ENCODE measurements at regions not wholly inside any gene's neighbourhood (a gene's known extent, or its start where the extent isn't known, plus 50 kb on each side); places are given as distances from the start of the nearest gene placed in this dataset.

GRCh38 chr22:44578110-44578457 lies 80.1 kb upstream of the RTL6 start:
- no peak for TF ChIP-seq CTCF (IDR thresholded peaks at IDR 0.05)
- TF ChIP-seq ZFX (IDR thresholded peaks at IDR 0.05; ENCODE audit: borderline replicate concordance) = no peak
- no peak overlapping the region for H3K27ac ChIP-seq

GRCh38 chr22:44577391-44578109 lies 79.5 kb upstream of the RTL6 start:
- TF ChIP-seq CTCF (IDR thresholded peaks at IDR 0.05) (no peak), ZFX (IDR thresholded peaks at IDR 0.05; ENCODE audit: borderline replicate concordance) (no peak)
- no peak overlapping the region for H3K27ac ChIP-seq

- H3K27ac ChIP-seq = no peak overlapping the region
- TF ChIP-seq ZFX (IDR thresholded peaks at IDR 0.05; ENCODE audit: borderline replicate concordance) = no peak
- no peak for TF ChIP-seq CTCF (IDR thresholded peaks at IDR 0.05)
Measured at GRCh38 chr22:44576311-44577260, 78.6 kb upstream of the RTL6 start.

GRCh38 chr22:44575381-44576268 lies 77.6 kb upstream of the RTL6 start:
- no peak overlapping the region for H3K27ac ChIP-seq
- no peak for TF ChIP-seq CTCF (IDR thresholded peaks at IDR 0.05)
- no peak for TF ChIP-seq ZFX (IDR thresholded peaks at IDR 0.05; ENCODE audit: borderline replicate concordance)

GRCh38 chr22:44574640-44575380 lies 76.8 kb upstream of the RTL6 start:
- H3K27ac ChIP-seq = no peak overlapping the region
- TF ChIP-seq ZFX (IDR thresholded peaks at IDR 0.05; ENCODE audit: borderline replicate concordance) (no peak), CTCF (IDR thresholded peaks at IDR 0.05) (no peak)

GRCh38 chr22:44574057-44574639 lies 76.1 kb upstream of the RTL6 start:
- TF ChIP-seq CTCF (IDR thresholded peaks at IDR 0.05) (no peak), ZFX (IDR thresholded peaks at IDR 0.05; ENCODE audit: borderline replicate concordance) (no peak)
- H3K27ac ChIP-seq = no peak overlapping the region
